ENCODE measurements at regions not wholly inside any gene's neighbourhood (a gene's known extent, or its start where the extent isn't known, plus 50 kb on each side); places are given as distances from the start of the nearest gene placed in this dataset.

DNA sequence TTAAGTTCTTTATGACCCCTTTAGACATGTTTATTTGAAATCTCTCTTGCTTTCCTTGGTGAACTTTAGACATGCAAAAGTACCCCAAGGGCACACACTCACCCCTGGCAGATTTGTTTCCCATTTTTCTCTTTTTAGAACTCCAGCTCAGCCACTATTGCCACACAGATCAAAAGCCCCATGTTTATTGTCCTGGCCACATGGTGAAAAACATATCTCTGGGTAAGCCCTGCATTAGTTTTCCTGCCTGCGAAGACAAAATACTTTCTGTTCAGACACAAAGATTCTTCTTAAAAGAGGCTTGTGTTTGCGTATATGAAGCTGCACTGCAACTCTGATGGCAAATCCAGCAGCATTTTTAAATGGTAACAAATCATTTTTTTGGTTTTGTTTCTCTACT is 200.0 kb downstream of the POLR1F start:
- TF ChIP-seq, protein P1, sequence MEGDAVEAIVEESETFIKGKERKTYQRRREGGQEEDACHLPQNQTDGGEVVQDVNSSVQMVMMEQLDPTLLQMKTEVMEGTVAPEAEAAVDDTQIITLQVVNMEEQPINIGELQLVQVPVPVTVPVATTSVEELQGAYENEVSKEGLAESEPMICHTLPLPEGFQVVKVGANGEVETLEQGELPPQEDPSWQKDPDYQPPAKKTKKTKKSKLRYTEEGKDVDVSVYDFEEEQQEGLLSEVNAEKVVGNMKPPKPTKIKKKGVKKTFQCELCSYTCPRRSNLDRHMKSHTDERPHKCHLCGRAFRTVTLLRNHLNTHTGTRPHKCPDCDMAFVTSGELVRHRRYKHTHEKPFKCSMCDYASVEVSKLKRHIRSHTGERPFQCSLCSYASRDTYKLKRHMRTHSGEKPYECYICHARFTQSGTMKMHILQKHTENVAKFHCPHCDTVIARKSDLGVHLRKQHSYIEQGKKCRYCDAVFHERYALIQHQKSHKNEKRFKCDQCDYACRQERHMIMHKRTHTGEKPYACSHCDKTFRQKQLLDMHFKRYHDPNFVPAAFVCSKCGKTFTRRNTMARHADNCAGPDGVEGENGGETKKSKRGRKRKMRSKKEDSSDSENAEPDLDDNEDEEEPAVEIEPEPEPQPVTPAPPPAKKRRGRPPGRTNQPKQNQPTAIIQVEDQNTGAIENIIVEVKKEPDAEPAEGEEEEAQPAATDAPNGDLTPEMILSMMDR (IDR thresholded peaks at IDR 0.05), result no peak
- no peak for TF ChIP-seq EP300 (IDR thresholded peaks at IDR 0.05)
